GM23338 (cell line): ENCODE measurements at regions not wholly inside any gene's neighbourhood (a gene's known extent, or its start where the extent isn't known, plus 50 kb on each side); places are given as distances from the start of the nearest gene placed in this dataset.

Experiments used
- ATAC-seq: fragments of 200-7000 bp; cut with Tn5 transposase; 3 replicates; pipeline ENCODE4 v1.9.1; 2020
- DNase-seq: peaks from one replicate; pipeline ENCODE4 v3.0.0-alpha.2; 2015; ENCODE audit warnings: low spot score
- H2AFZ ChIP-seq: fragments of 200-600 bp; sonication (generic); 2 replicates; pipeline ENCODE4 v1.8.0; 2016; ENCODE audit warnings: antibody characterized with exemption, mild to moderate bottlenecking, moderate library complexity
- H3F3A ChIP-seq: fragments of 200-600 bp; sonication (generic); replicated peaks from 2 replicates; pipeline ENCODE4 v1.8.0; 2017; ENCODE audit warnings: antibody characterized with exemption, mixed run types, low read depth
- H3K27ac ChIP-seq: fragments of 200-600 bp; sonication (generic); 2 replicates; pipeline ENCODE4 v1.6.1; 2016; ENCODE audit warnings: low read depth
- H3K27me3 ChIP-seq: fragments of 200-600 bp; sonication (generic); 2 replicates; pipeline ENCODE4 v1.8.0; 2016; ENCODE audit warnings: mild to moderate bottlenecking, mixed run types, moderate library complexity; ENCODE audit not compliant: insufficient read depth
- H3K36me3 ChIP-seq: fragments of 200-600 bp; sonication (generic); 2 replicates; pipeline ENCODE4 v1.8.0; 2016; ENCODE audit warnings: mild to moderate bottlenecking; ENCODE audit not compliant: insufficient read depth
- H3K4me1 ChIP-seq: fragments of 200-600 bp; sonication (generic); 2 replicates; pipeline ENCODE4 v1.8.0; 2016; ENCODE audit warnings: mild to moderate bottlenecking, moderate library complexity; ENCODE audit not compliant: insufficient read depth
- H3K4me2 ChIP-seq: fragments of 200-600 bp; sonication (generic); 2 replicates; pipeline ENCODE4 v1.7.1; 2017; ENCODE audit warnings: mixed run types
- H3K4me3 ChIP-seq: fragments of 200-600 bp; sonication (generic); 2 replicates; pipeline ENCODE4 v1.6.1; 2016; ENCODE audit warnings: mixed run types
- H3K79me2 ChIP-seq: fragments of 200-600 bp; sonication (generic); replicated peaks from 2 replicates; pipeline ENCODE4 v1.8.0; 2017; ENCODE audit warnings: mild to moderate bottlenecking; ENCODE audit not compliant: insufficient read depth
- H3K9me2 ChIP-seq: fragments of 200-600 bp; sonication (generic); 2 replicates; pipeline ENCODE4 v1.8.0; 2017; ENCODE audit not compliant: insufficient read depth
- H4K20me1 ChIP-seq: fragments of 200-600 bp; sonication (generic); replicated peaks from 2 replicates; pipeline ENCODE4 v1.8.0; 2017; ENCODE audit warnings: mild to moderate bottlenecking; ENCODE audit not compliant: insufficient read depth
- H3K27ac Mint-ChIP-seq: 2 replicates; pipeline ENCODE4 v1.8.0; 2020; ENCODE audit warnings: inconsistent platforms, mild to moderate bottlenecking, moderate library complexity, mixed read lengths
- H3K27me3 Mint-ChIP-seq: 3 replicates; pipeline ENCODE4 v1.8.0; 2022; ENCODE audit warnings: low read depth, mild to moderate bottlenecking, moderate library complexity, mixed read lengths, inconsistent platforms; ENCODE audit not compliant: insufficient read depth, poor library complexity
- H3K36me3 Mint-ChIP-seq: 3 replicates; pipeline ENCODE4 v1.8.0; 2021; ENCODE audit warnings: low read depth, mild to moderate bottlenecking, inconsistent platforms, moderate library complexity, mixed read lengths
- H3K4me1 Mint-ChIP-seq: 3 replicates; pipeline ENCODE4 v1.8.0; 2020; ENCODE audit warnings: mild to moderate bottlenecking, inconsistent platforms, mixed read lengths
- H3K4me3 Mint-ChIP-seq: 3 replicates; pipeline ENCODE4 v1.8.0; 2021; ENCODE audit warnings: moderate library complexity, mild to moderate bottlenecking, inconsistent platforms, mixed read lengths
- H3K9me3 Mint-ChIP-seq: 3 replicates; pipeline ENCODE4 v1.8.0; 2020; ENCODE audit warnings: moderate library complexity, mild to moderate bottlenecking, inconsistent platforms, mixed read lengths
- CREB1 ChIP-seq: fragments of 250-450 bp; sonication (Bioruptor Pico); IDR thresholded peaks from 2 replicates; pipeline ENCODE4 v1.5.0; 2020; ENCODE audit warnings: low read depth, mild to moderate bottlenecking, moderate library complexity
- CTCF ChIP-seq, 2 experiments: fragments of 200-600 bp in 1 of 2; sonication (generic) in 1 of 2; conservative IDR thresholded peaks; 2 replicates each; pipeline versions ENCODE4 v1.5.1 to v1.6.1; 2016 to 2017; ENCODE audit warnings: antibody characterized with exemption in 2 of 2, low read depth in 2 of 2, mild to moderate bottlenecking in 2 of 2, moderate library complexity in 1 of 2
- ETS1 ChIP-seq: IDR thresholded peaks from 2 replicates; pipeline ENCODE4 v1.6.1; 2016; ENCODE audit warnings: antibody characterized with exemption
- EZH2 ChIP-seq: fragments of 200-600 bp; sonication (generic); IDR thresholded peaks from one replicate; pipeline ENCODE4 v1.8.0; 2017; ENCODE audit warnings: antibody characterized with exemption, mild to moderate bottlenecking, low read depth; ENCODE audit not compliant: unreplicated experiment
- EZH2phosphoT487 ChIP-seq: fragments of 200-600 bp; sonication (generic); IDR thresholded peaks from one replicate; pipeline ENCODE4 v1.8.1; 2018; ENCODE audit warnings: antibody characterized with exemption; ENCODE audit not compliant: unreplicated experiment
- JUNB ChIP-seq: IDR thresholded peaks from one replicate; pipeline ENCODE4 v1.6.1; 2016; ENCODE audit warnings: antibody characterized with exemption; ENCODE audit not compliant: unreplicated experiment
- NANOG ChIP-seq: IDR thresholded peaks from 2 replicates; pipeline ENCODE4 v1.6.1; 2016; ENCODE audit warnings: antibody characterized with exemption, borderline replicate concordance
- POLR2AphosphoS5 ChIP-seq: IDR thresholded peaks from 2 replicates; pipeline ENCODE4 v1.6.1; 2016; ENCODE audit warnings: antibody characterized with exemption, low read depth
- REST ChIP-seq: IDR thresholded peaks from one replicate; pipeline ENCODE4 v1.6.1; 2018; ENCODE audit warnings: antibody characterized with exemption; ENCODE audit not compliant: unreplicated experiment
- STAT1 ChIP-seq: IDR thresholded peaks from one replicate; pipeline ENCODE4 v1.6.1; 2016; ENCODE audit warnings: antibody characterized with exemption; ENCODE audit not compliant: unreplicated experiment
- ZNF114 ChIP-seq: fragments of 250-450 bp; sonication (Bioruptor Pico); IDR thresholded peaks from 2 replicates; pipeline ENCODE4 v1.5.0; 2020; ENCODE audit warnings: mild to moderate bottlenecking, moderate library complexity
- ZNF331 ChIP-seq: fragments of 250-450 bp; sonication (Bioruptor Pico); IDR thresholded peaks from 2 replicates; pipeline ENCODE4 v1.5.0; 2020; ENCODE audit warnings: low read depth, mild to moderate bottlenecking, moderate library complexity
- ZNF462 ChIP-seq: fragments of 250-450 bp; sonication (Bioruptor Pico); IDR thresholded peaks from 2 replicates; pipeline ENCODE4 v1.5.0; 2020; ENCODE audit warnings: mild to moderate bottlenecking, moderate library complexity

DNA sequence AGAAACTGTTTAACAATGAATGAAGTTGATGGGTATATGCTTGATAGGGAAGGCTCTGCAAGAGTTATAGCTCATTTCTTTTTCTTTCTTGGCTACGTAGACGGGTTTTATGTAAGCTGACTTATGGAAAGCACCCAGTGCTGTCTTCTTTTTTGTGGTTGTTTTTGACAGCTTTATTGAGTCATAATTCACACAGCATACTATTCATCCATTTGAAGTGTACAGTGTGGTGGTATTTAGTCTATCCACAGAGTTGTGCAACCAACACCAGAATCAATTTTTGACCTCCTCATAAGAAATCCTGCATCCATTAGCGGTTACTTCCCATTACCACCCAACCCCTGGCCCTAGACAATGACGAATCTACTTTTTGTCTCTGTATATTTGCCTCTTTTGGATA, 240.6 kb upstream of the KIAA1217 start:
- no peak for TF ChIP-seq ETS1
- TF ChIP-seq CREB1, result no peak
- no peak for TF ChIP-seq EZH2phosphoT487
- no peak for TF ChIP-seq JUNB
- no peak for TF ChIP-seq CTCF (conservative IDR thresholded peaks at IDR 0.05; ENCODE audit: low read depth in 2 of 2)
- TF ChIP-seq STAT1, result no peak
- no peak for TF ChIP-seq ZNF114 (CRISPR knock-in tag)
- no peak for TF ChIP-seq POLR2AphosphoS5
- no peak for TF ChIP-seq ZNF331 (CRISPR knock-in tag)
- TF ChIP-seq REST, result no peak
- no peak for TF ChIP-seq EZH2
- no peak for TF ChIP-seq ZNF462 (CRISPR knock-in tag)
- TF ChIP-seq NANOG, result no peak
- Histone ChIP-seq H4K20me1 (no peaks in the 10 kb centered on the region), H3K4me2 (no peak overlapping the region), H3K9me2 (peaks cover 15% of the 10 kb centered on the region), H3K36me3 (no peaks in the 10 kb centered on the region), H3K27ac (no peak overlapping the region), H2AFZ (no peak overlapping the region), H3K4me1 (peaks cover 11% of the 10 kb centered on the region; the same call in 1 of the 2 replicates), H3K79me2 (no peaks in the 10 kb centered on the region), H3K4me3 (no peak overlapping the region), H3F3A (no peaks in the 10 kb centered on the region), H3K27me3 (no peaks in the 10 kb centered on the region)
- H3K4me1 Mint-ChIP-seq, result peaks cover 12% of the 10 kb centered on the region
- ATAC-seq (no peak), DNase-seq (no peak)
- peaks cover 4% of the 10 kb centered on the region for H3K27me3 Mint-ChIP-seq
- H3K9me3 Mint-ChIP-seq, result no peaks in the 10 kb centered on the region
- H3K27ac Mint-ChIP-seq, result no peak overlapping the region
- H3K36me3 Mint-ChIP-seq, result no peaks in the 10 kb centered on the region; the same call in 2 of the 3 replicates
- no peak overlapping the region for H3K4me3 Mint-ChIP-seq
